Endothelial cell of umbilical vein (primary cell): ENCODE measurements at regions not wholly inside any gene's neighbourhood (a gene's known extent, or its start where the extent isn't known, plus 50 kb on each side); places are given as distances from the start of the nearest gene placed in this dataset.

Source experiments
- BruUV-seq: library from RNA; stranded (reverse); fragments of 400-500 nt; replicated peaks from 2 replicates; lab custom pipeline; 2021; lab: Mats Ljungman, UMichigan
- CTCF ChIA-PET: fragments of 300-600, 350-600 bp; sonication (Branson Sonifier 250); formaldehyde crosslinking; loops from one replicate; lab custom pipeline; 2021; ENCODE audit warnings: antibody characterized with exemption, inconsistent platforms; lab: Charles Lee
- POLR2A ChIA-PET: fragments of 300-600, 350-600 bp; sonication (Branson Sonifier 250); formaldehyde crosslinking; loops from one replicate; lab custom pipeline; 2021; ENCODE audit warnings: antibody characterized with exemption, inconsistent platforms; lab: Charles Lee
- DNase-seq: peaks from one replicate; pipeline ENCODE4 v3.0.0-alpha.2; 2011; ENCODE audit warnings: low read depth, low spot score
- FAIRE-seq: peaks from 2 replicates; lab custom pipeline; 2011; peaks lifted over from hg19 to GRCh38; lab: Jason Lieb, UNC
- H2AFZ ChIP-seq: 2 replicates; pipeline ENCODE4 v1.6.0; 2012; ENCODE audit warnings: low read depth, low read length, control low read depth, inconsistent platforms
- H3K27ac ChIP-seq: 2 replicates; pipeline ENCODE4 v1.5.1; 2011; ENCODE audit warnings: low read depth, mild to moderate bottlenecking, control low read depth, low read length, moderate library complexity; ENCODE audit not compliant: insufficient read depth
- H3K27me3 ChIP-seq, 2 experiments: 2 replicates each; pipeline versions ENCODE4 v1.6.0 to v1.6.1; 2011; ENCODE audit warnings: low read length in 2 of 2, mixed read lengths in 1 of 2; ENCODE audit not compliant: control insufficient read depth in 2 of 2, insufficient read depth in 2 of 2
- H3K36me3 ChIP-seq, 2 experiments: 2 replicates in 1 of 2; 3 replicates in 1 of 2; pipeline ENCODE4 v1.5.1; 2011; ENCODE audit warnings: low read length in 2 of 2, mild to moderate bottlenecking in 1 of 2, moderate library complexity in 1 of 2; ENCODE audit not compliant: control insufficient read depth in 2 of 2, insufficient read depth in 2 of 2; ENCODE audit errors: extremely low read depth in 1 of 2
- H3K4me1 ChIP-seq: 3 replicates; pipeline ENCODE4 v1.5.1; 2011; ENCODE audit warnings: mild to moderate bottlenecking, low read length; ENCODE audit not compliant: control insufficient read depth, insufficient read depth; ENCODE audit errors: extremely low read depth
- H3K4me2 ChIP-seq: 2 replicates; pipeline ENCODE4 v1.6.1; 2011; ENCODE audit warnings: low read length, control low read depth, mixed read lengths; ENCODE audit not compliant: insufficient read depth
- H3K4me3 ChIP-seq, 3 experiments: fragments of 200-600 bp in 1 of 3; sonication (generic), shearing (Covaris generic) in 1 of 3; replicated peaks in 1 of 3; 2 replicates each; pipeline ENCODE4 v1.5.1; 2011 to 2016; ENCODE audit warnings: control low read depth in 3 of 3, low read length in 3 of 3, mild to moderate bottlenecking in 2 of 3, inconsistent platforms in 1 of 3, low read depth in 1 of 3, moderate library complexity in 1 of 3; ENCODE audit not compliant: insufficient read depth in 1 of 3
- H3K79me2 ChIP-seq: 2 replicates; pipeline ENCODE4 v1.6.0; 2012; ENCODE audit warnings: low read length, inconsistent platforms; ENCODE audit not compliant: control insufficient read depth, insufficient read depth
- H3K9ac ChIP-seq: replicated peaks from 2 replicates; pipeline ENCODE3; 2011; ENCODE audit warnings: low read length, control low read depth; ENCODE audit not compliant: insufficient read depth; ENCODE audit errors: extremely low read depth
- H3K9me1 ChIP-seq: replicated peaks from 3 replicates; pipeline ENCODE4 v1.6.0; 2011; ENCODE audit warnings: mild to moderate bottlenecking, low read length; ENCODE audit not compliant: control insufficient read depth, insufficient read depth; ENCODE audit errors: extremely low read depth
- H3K9me3 ChIP-seq: replicated peaks from 2 replicates; pipeline ENCODE4 v1.5.1; 2012; ENCODE audit warnings: low read length, inconsistent platforms; ENCODE audit not compliant: control insufficient read depth, insufficient read depth
- H4K20me1 ChIP-seq: replicated peaks from 2 replicates; pipeline ENCODE3; 2011; ENCODE audit warnings: mild to moderate bottlenecking, low read length; ENCODE audit not compliant: control insufficient read depth, insufficient read depth; ENCODE audit errors: extremely low read depth
- CTCF ChIP-seq, 2 donors: IDR thresholded peaks; 1 replicate in 1 of 2; 2 replicates in 1 of 2; pipeline ENCODE4 v1.5.1; 2011; ENCODE audit warnings: low read length in 2 of 2, mild to moderate bottlenecking in 2 of 2, moderate library complexity in 2 of 2, control low read depth in 1 of 2, inconsistent platforms in 1 of 2, low read depth in 1 of 2; ENCODE audit not compliant: insufficient read depth in 1 of 2; ENCODE audit errors: extremely low read depth in 1 of 2
- EZH2 ChIP-seq: IDR thresholded peaks from 2 replicates; pipeline ENCODE4 v1.6.1; 2012; ENCODE audit warnings: borderline replicate concordance, low read depth, mild to moderate bottlenecking, moderate library complexity, low read length, inconsistent platforms; ENCODE audit not compliant: severe bottlenecking
- FOS ChIP-seq: IDR thresholded peaks from 2 replicates; pipeline ENCODE4 v1.6.1; 2011; ENCODE audit warnings: mild to moderate bottlenecking, low read length, moderate library complexity, borderline replicate concordance; ENCODE audit not compliant: insufficient read depth
- GATA2 ChIP-seq: IDR thresholded peaks from 2 replicates; pipeline ENCODE4 v1.7.0; 2011; ENCODE audit warnings: low read depth, mild to moderate bottlenecking, moderate library complexity, mixed read lengths, low read length; ENCODE audit not compliant: insufficient read length, insufficient read depth
- JUN ChIP-seq: IDR thresholded peaks from 2 replicates; pipeline ENCODE4 v1.6.1; 2011; ENCODE audit warnings: borderline replicate concordance, low read depth; ENCODE audit not compliant: insufficient read length, insufficient read depth
- MAX ChIP-seq: IDR thresholded peaks from 2 replicates; pipeline ENCODE4 v1.6.1; 2011; ENCODE audit not compliant: insufficient read depth, insufficient read length
- MYC ChIP-seq: IDR thresholded peaks from one replicate; pipeline ENCODE4 v1.6.1; 2011; ENCODE audit warnings: mild to moderate bottlenecking, low read depth, low read length
- POLR2A ChIP-seq: IDR thresholded peaks from 2 replicates; pipeline ENCODE4 v1.6.1; 2012; ENCODE audit warnings: low read depth, mild to moderate bottlenecking, control low read depth, low read length
- POLR2AphosphoS5 ChIP-seq: IDR thresholded peaks from 2 replicates; pipeline ENCODE4 v1.6.1; 2012; ENCODE audit warnings: low read depth, mild to moderate bottlenecking, control low read depth, low read length, moderate library complexity; ENCODE audit not compliant: insufficient read depth
- dilution Hi-C: fragments of 300-500 bp; cut with MboI; formaldehyde crosslinking; loops from one replicate; pipeline ENCODE4 v1.15.0; 2019; ENCODE audit warnings: low sequenced_read_pairs; ENCODE audit not compliant: extremely low pct_ligation_motif_present
- intact Hi-C: fragments of 100-400 bp; cut with micrococcal nuclease; formaldehyde crosslinking; loops from one replicate; pipeline ENCODE4 v1.10.0; 2022

- no peak overlapping the region for H3K9ac ChIP-seq
- H3K27ac ChIP-seq = no peak overlapping the region
- dilution Hi-C loops = no loop called here
- no peak overlapping the region for H3K4me2 ChIP-seq
- H3K79me2 ChIP-seq = no peaks in the 10 kb centered on the region
- H4K20me1 ChIP-seq = no peaks in the 10 kb centered on the region
- BruUV-seq = no TSS peak
- no peak overlapping the region for H3K4me3 ChIP-seq
- DNase-seq (no peak), FAIRE-seq (no peak)
- no peaks in the 10 kb centered on the region for H3K36me3 ChIP-seq
- no peaks in the 10 kb centered on the region for H3K4me1 ChIP-seq
- H3K9me3 ChIP-seq = no peaks in the 10 kb centered on the region
- H3K27me3 ChIP-seq = no peaks in the 10 kb centered on the region
- no peaks in the 10 kb centered on the region for H3K9me1 ChIP-seq
- ChIA-PET CTCF (no interaction called here), POLR2A (no interaction called here)
- H2AFZ ChIP-seq = no peak overlapping the region
- intact Hi-C loops = no loop called here
- TF ChIP-seq CTCF (IDR thresholded peaks at IDR 0.05; ENCODE audit: extremely low read depth in 1 of 2, insufficient read depth in 1 of 2, low read depth in 1 of 2, low read length in 2 of 2) (no peak), GATA2 (no peak), MYC (no peak), POLR2A (no peak), FOS (no peak)
Observed at GRCh38 chrX:149185087-149185486, 320.0 kb downstream of the IDS start.

- no peak for FAIRE-seq
- intact Hi-C loops (no loop called here), dilution Hi-C loops (no loop called here)
- DNase-seq = no peak
- Histone ChIP-seq H3K4me1 (no peaks in the 10 kb centered on the region), H3K27me3 (no peaks in the 10 kb centered on the region), H3K9ac (no peak overlapping the region), H3K36me3 (no peaks in the 10 kb centered on the region), H3K27ac (no peak overlapping the region), H3K4me3 (no peak overlapping the region), H4K20me1 (no peaks in the 10 kb centered on the region), H3K79me2 (no peaks in the 10 kb centered on the region), H3K9me3 (no peaks in the 10 kb centered on the region), H3K4me2 (no peak overlapping the region), H3K9me1 (no peaks in the 10 kb centered on the region), H2AFZ (no peak overlapping the region)
- CTCF ChIA-PET = no interaction called here
- POLR2A ChIA-PET = no interaction called here
- no TSS peak for BruUV-seq
- no peak for TF ChIP-seq GATA2
- no peak for TF ChIP-seq MAX
- no peak for TF ChIP-seq JUN
- no peak for TF ChIP-seq POLR2AphosphoS5
- no peak for TF ChIP-seq CTCF (IDR thresholded peaks at IDR 0.05; ENCODE audit: extremely low read depth in 1 of 2, insufficient read depth in 1 of 2, low read depth in 1 of 2, low read length in 2 of 2)
- no peak for TF ChIP-seq EZH2
- no peak for TF ChIP-seq POLR2A
- no peak for TF ChIP-seq FOS
- TF ChIP-seq MYC = no peak
Observed at GRCh38 chrX:149161435-149162088, 343.5 kb downstream of the IDS start.
